Mesodermal cell (in vitro differentiated cells): ENCODE measurements at regions not wholly inside any gene's neighbourhood (a gene's known extent, or its start where the extent isn't known, plus 50 kb on each side); places are given as distances from the start of the nearest gene placed in this dataset.
"Not testable (repeated sequence)": the region's sequence is repeated elsewhere in the genome, so short reads cannot be mapped to it uniquely, and the experiment has no call there.

Experiments used
- H3K27ac ChIP-seq: 2 replicates; pipeline ENCODE4 v1.7.0; 2013; ENCODE audit warnings: mild to moderate bottlenecking, low read depth, low read length, moderate library complexity; ENCODE audit not compliant: severe bottlenecking
- H3K36me3 ChIP-seq: 2 replicates; pipeline ENCODE4 v1.7.1; 2013; ENCODE audit warnings: mild to moderate bottlenecking, low read length, moderate library complexity; ENCODE audit not compliant: control insufficient read depth, insufficient read depth
- H3K4me1 ChIP-seq: one replicate; pipeline ENCODE4 v1.7.1; 2013; ENCODE audit warnings: mild to moderate bottlenecking, low read length; ENCODE audit not compliant: insufficient read depth, control insufficient read depth, poor library complexity, severe bottlenecking
- H3K4me3 ChIP-seq: 2 replicates; pipeline ENCODE4 v1.7.0; 2013; ENCODE audit warnings: low read length, control low read depth, mild to moderate bottlenecking; ENCODE audit not compliant: insufficient read depth, poor library complexity, severe bottlenecking; ENCODE audit errors: extremely low read depth
- H3K9me3 ChIP-seq: 2 replicates; pipeline ENCODE4 v1.7.1; 2013; ENCODE audit warnings: mild to moderate bottlenecking, low read length, moderate library complexity; ENCODE audit not compliant: control insufficient read depth
- WGBS, 2 experiments: methylation state at CpG; one replicate each; pipeline ENCODE4 v1.1.5; 2013; ENCODE audit warnings: missing lambda C conversion rate in 2 of 2; ENCODE audit not compliant: insufficient coverage in 2 of 2; 5-methylcytosine and 5-hydroxymethylcytosine counted together

DNA sequence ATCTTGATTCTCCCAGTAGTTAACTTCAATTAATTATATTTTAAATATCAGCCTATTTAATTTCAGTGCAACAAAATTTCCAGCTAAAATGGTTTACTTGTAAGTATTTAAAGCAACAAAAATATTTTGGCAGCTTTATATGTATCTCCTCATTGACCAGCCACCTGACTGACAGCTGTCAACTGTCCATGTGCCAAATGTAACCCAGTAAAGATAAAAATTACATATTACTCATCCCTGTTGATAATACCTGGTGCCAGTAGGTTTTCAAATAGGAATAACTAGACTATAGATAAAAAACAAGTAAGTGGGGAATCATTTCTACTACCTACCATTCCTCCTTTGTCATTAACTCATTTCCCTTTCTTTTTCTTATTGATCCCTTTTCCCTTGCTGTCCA, 341.9 kb downstream of the TYW1 start:
- H3K36me3 ChIP-seq, H3K27ac ChIP-seq, H3K4me1 ChIP-seq, H3K4me3 ChIP-seq, H3K9me3 ChIP-seq: not testable (repeated sequence)

DNA sequence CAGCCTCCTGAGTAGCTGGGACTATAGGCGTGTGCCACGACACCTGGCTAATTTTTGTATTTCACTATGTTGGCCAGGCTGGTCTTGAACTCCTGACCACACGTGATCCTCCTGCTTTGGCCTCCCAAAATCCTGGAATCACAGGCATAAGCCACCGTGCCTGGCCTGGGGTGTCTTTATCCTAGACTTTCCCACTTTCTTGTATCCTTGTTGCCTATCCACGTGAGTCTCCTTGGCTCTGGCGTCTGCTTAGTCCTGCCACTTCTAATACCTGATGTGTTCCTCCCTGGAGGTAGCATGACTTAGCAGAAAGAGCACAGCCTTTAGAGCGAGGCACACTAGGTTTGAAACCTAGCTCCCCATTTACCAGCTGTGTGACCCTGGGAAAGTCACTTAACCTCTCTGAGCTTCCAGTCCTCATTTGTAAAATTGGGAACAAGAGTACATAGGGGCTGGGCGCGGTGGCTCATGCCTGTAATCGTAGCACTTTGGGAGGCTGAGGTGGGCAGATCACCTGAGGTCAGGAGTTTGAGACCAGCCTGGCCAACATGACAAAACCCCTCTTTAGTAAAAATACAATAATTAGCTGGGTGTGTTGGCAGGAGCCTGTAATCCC, 344.6 kb downstream of the TYW1 start:
- H3K27ac ChIP-seq: no peak overlapping the region
- peaks cover 7% of the 10 kb centered on the region for H3K36me3 ChIP-seq
- no peak overlapping the region for H3K4me3 ChIP-seq
- WGBS, 2 experiments: 95 to 96% methylated on average over 7 of the region's 10 CpGs
- H3K9me3 ChIP-seq: peaks cover 12% of the 10 kb centered on the region
- no peaks in the 10 kb centered on the region for H3K4me1 ChIP-seq

DNA sequence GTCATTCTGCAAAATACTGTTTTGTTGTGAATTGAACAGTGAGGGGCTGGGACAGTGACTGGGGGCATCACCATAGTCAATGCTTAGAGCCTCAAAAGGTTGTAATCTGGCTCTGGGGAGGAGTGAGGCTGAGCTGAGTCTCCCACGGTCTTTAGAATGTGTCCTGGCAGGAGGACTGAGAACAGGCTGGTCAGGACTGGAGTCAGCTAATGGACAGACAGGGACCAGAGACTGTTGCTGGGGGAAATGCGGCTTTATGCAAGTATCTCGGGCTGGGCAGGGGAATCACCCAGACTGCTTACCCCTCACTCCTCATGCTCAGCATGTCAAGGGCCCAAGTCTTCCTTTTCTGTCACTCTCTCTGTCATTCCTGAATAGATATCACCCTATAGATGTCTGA, 346.5 kb downstream of the TYW1 start:
- H3K4me1 ChIP-seq: no peaks in the 10 kb centered on the region
- H3K36me3 ChIP-seq: peaks cover 7% of the 10 kb centered on the region
- H3K9me3 ChIP-seq: peaks cover 12% of the 10 kb centered on the region
- H3K4me3 ChIP-seq: no peak overlapping the region
- 83 to 91% methylated on average over 2 of the region's 3 CpGs for whole genome bisulfite sequencing, 2 experiments
- H3K27ac ChIP-seq: no peak overlapping the region

DNA sequence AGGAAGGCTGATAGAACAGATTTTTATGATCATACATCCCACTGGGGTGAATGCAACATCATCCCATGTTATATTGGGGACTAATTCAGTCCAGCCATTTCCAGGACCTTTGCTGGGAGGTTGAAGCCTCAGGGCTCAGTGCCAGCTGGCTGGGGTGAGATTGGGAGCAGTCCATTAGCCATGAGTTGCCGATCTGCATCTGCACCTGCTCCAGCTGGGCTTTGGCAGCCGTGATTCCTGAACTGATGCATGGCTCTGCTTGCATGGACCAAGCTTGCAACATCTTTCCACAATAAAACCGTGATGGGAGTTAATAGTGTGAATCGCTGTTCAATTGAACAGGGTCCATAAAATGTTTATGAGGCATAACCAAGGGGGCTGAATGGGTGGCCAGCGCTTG, 346.9 kb downstream of the TYW1 start:
- Histone ChIP-seq H3K4me1 (no peaks in the 10 kb centered on the region), H3K9me3 (peaks cover 12% of the 10 kb centered on the region), H3K36me3 (peaks cover 7% of the 10 kb centered on the region), H3K4me3 (no peak overlapping the region), H3K27ac (no peak overlapping the region)
- WGBS, 2 experiments: 80 to 92% methylated on average over 3 to 5 of the region's 5 CpGs

DNA sequence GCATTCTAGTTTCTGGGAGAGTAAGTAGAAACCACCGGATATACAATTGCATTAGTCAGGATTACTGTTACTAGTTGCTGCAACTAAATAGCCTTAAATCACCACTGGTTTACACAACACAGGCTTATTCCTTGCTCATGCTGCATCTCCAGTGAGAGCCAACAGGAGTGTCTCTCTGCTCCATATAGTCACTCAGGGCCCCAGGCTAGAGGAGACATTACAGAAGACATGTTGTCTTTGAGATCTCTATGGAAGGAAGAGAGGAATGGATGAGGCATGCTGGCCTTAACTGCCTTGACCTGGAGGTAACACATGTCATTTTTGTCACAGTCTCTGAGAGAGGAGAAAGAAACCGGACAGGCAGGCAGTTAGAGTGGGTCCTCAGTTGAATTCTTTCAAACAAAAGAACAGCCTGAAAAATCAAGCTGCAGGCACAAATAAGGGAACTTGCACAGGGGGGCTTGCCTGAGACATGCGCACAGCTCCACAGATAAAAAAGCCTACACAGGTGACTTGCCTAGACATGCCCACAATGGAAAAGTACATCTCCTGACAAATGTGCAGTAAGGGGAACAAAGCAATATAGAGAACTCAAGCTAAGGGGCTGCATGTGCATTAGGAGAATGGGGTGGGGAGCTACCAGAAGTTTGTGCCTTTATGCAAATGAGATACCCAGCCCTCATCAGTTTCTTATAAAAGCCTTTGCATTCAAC, 348.0 kb downstream of the TYW1 start:
- Histone ChIP-seq H3K9me3 (peaks cover 12% of the 10 kb centered on the region), H3K4me1 (no peaks in the 10 kb centered on the region), H3K27ac (no peak overlapping the region), H3K4me3 (no peak overlapping the region), H3K36me3 (peaks cover 7% of the 10 kb centered on the region)
- WGBS, 2 experiments: 78 to 100% methylated on average over 1 to 2 of the region's 3 CpGs

DNA sequence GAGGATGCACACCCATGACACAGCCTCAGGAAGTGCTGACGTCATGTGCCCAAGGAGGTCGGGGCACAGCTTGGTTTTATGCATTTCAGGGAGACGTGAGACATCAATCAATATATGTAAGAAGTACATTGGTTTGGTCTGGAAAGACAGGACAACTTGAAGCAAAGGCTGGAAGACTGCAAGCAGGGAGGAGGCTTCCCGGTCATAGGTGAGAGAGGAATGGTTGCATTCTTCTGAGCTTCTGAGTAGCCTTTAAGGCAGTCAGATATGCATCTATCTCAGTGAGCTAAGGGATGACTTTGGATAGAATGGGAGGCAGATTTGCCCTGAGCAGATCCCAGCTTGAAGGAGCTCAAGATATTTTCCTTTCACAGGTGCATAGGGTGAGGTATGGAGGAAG, 349.5 kb downstream of the TYW1 start:
- no peaks in the 10 kb centered on the region for H3K4me1 ChIP-seq
- H3K27ac ChIP-seq: no peak overlapping the region
- H3K36me3 ChIP-seq: peaks cover 4% of the 10 kb centered on the region
- peaks cover 12% of the 10 kb centered on the region for H3K9me3 ChIP-seq
- 50 to 70% methylated on average over 2 to 4 of the region's 4 CpGs for WGBS, 2 experiments
- no peak overlapping the region for H3K4me3 ChIP-seq

DNA sequence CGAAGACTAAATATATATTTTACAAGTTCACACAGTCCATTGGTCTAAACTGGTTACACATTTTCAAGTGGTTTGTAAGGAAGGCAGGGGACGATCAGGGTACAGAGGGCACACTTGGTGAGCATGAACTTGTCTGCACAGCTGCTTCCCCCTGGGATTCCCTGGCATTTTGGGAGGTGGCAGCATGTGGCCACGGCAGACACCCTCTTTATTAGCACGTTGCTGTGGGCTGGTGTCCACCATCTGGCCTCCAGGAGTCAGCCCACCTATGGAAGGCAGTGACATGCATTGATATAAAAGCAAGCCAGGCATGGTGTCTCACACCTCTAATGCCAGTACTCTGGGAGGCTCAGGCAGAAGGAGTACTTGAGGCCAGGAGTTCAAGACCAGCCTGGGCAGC, 350.2 kb downstream of the TYW1 start:
- no peaks in the 10 kb centered on the region for H3K4me1 ChIP-seq
- peaks cover 4% of the 10 kb centered on the region for H3K36me3 ChIP-seq
- H3K9me3 ChIP-seq: peaks cover 12% of the 10 kb centered on the region
- no peak overlapping the region for H3K27ac ChIP-seq
- no peak overlapping the region for H3K4me3 ChIP-seq
- WGBS, 2 experiments: 100% methylated on average over 3 of the region's 4 CpGs

DNA sequence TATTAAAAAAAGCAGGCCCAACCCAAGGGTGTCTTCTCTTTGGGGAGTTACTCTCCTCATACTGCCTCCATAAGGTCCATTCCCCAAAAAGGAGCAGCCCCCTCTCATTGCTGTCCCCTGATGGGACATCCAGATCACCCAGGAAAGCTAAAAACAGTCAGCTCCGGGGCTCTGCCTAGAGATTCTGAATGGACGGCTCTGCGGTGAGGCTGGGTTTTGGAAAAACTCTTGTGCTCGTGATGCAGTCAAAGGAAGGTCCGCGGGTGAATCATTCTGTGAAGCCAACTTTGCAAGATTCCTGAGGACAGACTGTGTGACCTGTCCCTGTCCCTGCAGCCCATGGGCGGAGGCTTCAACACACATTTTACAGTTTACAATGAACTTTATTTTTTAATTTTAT, 351.5 kb downstream of the TYW1 start:
- Histone ChIP-seq H3K4me3 (no peak overlapping the region), H3K9me3 (peaks cover 12% of the 10 kb centered on the region), H3K4me1 (no peaks in the 10 kb centered on the region), H3K27ac (no peak overlapping the region), H3K36me3 (peaks cover 4% of the 10 kb centered on the region)
- WGBS, 2 experiments: 90 to 92% methylated on average over 7 of the region's 7 CpGs

DNA sequence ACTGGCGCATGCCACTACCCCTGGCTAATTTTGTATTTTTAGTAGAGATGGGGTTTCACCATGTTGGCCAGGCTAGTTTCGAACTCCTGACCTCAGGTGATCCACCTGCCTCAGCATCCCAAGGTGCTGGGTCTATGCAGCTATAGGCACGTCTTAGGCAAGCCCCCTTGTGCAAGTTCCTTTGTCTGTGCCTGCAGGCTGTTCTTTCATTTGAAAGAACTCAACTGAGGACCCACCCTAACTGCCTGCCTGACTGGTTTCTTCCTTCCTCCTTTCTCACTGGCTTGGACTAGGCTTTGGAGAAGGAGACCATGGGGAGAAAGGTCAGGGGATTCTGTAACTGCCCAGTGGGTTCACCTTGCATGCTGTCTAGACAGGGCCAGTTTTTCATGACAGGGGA, 361.0 kb downstream of the TYW1 start:
- not testable (repeated sequence) for H3K9me3 ChIP-seq, H3K4me3 ChIP-seq, H3K4me1 ChIP-seq, H3K27ac ChIP-seq, H3K36me3 ChIP-seq
- 80 to 96% methylated on average over 1 to 2 of the region's 3 CpGs for WGBS, 2 experiments

DNA sequence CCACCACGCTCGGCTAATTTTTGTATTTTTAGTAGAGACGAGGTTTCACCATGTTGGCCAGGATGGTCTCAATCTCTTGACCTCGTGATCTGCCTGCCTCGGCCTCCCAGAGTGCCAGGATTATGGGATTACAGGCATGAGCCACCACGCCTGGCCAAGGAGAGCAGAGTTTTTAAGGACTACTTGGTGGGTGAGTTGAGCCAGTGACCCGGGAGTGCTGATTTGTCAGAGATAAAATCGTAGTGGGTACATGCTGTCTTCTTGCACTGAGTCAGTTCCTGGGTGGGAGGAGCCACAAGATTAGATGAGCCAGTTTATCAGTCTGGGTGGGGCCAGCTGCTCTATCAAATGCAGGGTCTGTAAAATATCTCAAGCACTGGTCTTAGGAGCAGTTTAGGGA, 361.7 kb downstream of the TYW1 start:
- not testable (repeated sequence) for H3K27ac ChIP-seq, H3K36me3 ChIP-seq, H3K9me3 ChIP-seq, H3K4me1 ChIP-seq, H3K4me3 ChIP-seq
- 90 to 99% methylated on average over 5 to 7 of the region's 8 CpGs for WGBS, 2 experiments

DNA sequence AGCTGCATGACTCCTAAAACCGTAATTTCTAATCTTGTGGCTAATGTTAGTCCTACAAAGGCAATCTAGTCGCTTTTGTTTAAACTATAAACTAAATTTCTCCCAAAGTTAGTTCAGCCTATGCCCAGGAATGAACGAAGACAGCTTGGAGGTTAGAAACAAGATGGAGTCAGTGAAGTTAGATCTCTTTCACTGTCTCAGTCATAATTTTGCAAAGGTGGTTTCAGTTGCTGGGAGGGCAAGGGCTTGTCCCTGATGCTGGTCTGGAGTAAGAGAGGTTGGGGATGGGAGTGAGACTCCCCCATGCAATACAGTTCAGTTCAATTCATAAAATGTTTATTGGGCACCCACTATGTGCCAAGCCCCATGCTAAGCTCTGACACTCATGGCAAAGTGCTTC, 362.1 kb downstream of the TYW1 start:
- not testable (repeated sequence) for H3K4me3 ChIP-seq, H3K36me3 ChIP-seq, H3K9me3 ChIP-seq, H3K4me1 ChIP-seq, H3K27ac ChIP-seq
- 100% methylated on average over 1 of the region's 3 CpGs for WGBS, 2 experiments
